IPS DF 19.7 (cell line): ENCODE measurements at regions not wholly inside any gene's neighbourhood (a gene's known extent, or its start where the extent isn't known, plus 50 kb on each side); places are given as distances from the start of the nearest gene placed in this dataset.
"Not testable (repeated sequence)": the region's sequence is repeated elsewhere in the genome, so short reads cannot be mapped to it uniquely, and the experiment has no call there.

Experiments
- DNase-seq: peaks from one replicate; pipeline ENCODE4 v3.0.0-alpha.2; 2013; ENCODE audit warnings: low read depth, low spot score

DNA sequence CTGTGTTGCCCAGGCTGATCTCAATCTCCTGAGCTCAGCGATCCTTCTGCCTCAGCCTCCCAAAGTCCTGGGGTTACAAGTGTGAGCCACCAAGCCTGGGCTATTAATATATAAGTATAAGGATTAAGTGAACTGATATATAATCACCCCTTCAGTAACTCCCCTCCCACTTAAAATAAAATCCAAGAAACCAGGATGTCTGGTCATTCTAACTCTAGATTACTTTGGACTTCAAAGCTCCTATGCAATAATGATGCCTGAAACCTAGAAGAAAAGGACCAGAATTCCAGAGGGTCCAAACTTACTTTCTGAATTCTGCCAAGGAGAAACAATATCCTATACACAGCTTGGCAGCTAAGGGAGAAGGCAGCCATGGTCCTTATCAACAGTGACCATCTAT lies 206.8 kb upstream of the ZNF217 start:
- no peak for DNase-seq

- DNase-seq, result no peak
Observed at GRCh38 chr20:53797085-53797484, 203.4 kb upstream of the ZNF217 start.

DNA sequence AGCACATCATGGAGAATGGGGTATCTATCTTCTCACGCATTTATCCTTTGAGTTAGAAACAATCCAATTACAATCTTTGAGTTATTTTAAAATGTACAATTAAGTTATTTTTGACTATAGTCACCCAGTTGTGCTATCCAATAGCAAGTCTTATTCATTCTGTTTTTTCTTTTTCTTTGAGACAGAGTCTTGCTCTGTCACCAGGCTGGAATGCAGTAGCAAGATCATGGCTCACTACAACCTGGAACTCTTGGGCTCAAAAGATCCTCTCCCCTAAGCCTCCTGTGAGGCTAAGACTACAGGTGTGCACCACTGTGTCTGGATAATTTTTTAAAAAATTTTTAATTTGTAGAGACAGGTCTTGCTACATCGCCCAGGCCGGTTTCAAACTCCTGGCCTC lies 201.5 kb upstream of the ZNF217 start:
- no peak for DNase-seq

DNA sequence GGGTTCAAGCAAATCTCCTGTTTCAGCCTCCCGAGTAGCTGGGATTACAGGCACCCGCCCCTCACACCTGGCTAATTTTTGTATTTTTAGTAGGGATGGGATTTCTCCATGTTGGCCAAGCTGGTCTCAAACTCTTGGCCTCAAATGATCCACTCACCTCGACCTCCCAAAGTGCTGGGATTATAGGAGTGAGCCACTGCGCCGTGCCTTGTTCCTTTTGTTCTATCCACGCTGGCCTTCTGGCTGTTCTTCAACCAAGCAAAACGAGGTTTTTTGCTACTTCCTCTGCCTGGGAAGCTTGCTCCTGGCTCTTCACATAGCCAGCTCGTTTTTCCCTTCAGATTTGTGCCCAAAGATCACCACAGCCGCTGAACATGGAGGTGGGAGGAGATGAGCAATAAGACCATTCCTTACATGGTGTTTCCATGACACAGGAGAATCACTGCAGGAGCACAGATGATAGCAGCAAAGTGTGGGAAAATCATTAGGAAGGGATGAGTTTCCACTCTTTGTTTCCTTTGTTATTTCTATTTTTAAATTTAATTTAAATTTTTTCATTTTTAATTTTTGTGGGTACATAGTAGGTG lies 201.0 kb upstream of the ZNF217 start:
- DNase-seq, result no peak

- DNase-seq, result no peak
Observed at GRCh38 chr20:53793783-53794383, 200.2 kb upstream of the ZNF217 start.

DNA sequence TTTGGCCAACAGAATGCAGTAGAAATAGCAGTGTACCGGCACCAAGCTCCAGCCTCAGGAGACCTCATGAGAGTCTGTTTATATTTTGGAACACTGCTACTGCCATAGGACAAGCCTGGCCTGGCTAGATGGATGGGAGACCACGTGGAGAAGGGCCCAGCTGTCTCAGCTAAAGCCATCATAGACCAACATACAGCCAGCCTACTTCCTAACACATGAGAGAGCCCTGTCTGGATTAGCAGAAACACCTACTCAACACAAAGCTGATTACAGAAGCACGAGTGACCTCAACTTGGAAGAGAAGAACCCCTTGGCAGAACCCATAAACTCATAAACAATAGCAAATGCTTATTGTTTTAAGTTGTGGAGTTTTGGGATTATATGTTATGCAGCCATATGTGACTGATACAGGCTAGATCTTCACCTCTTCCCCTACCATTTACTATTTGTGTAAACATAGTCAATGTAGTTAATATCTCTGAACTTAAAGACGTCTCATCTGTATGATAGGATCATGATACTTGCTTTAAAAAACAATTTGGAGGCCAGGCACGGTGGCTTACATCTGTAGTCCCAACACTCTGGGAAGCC lies 199.4 kb upstream of the ZNF217 start:
- DNase-seq, result no peak

GRCh38 chr20:53789989-53790675 lies 196.5 kb upstream of the ZNF217 start:
- no peak for DNase-seq

- no peak for DNase-seq
Observed at GRCh38 chr20:53788253-53789022, 194.8 kb upstream of the ZNF217 start.

- DNase-seq, result not testable (repeated sequence)
Observed at GRCh38 chr20:53787491-53787931, 193.9 kb upstream of the ZNF217 start.

DNA sequence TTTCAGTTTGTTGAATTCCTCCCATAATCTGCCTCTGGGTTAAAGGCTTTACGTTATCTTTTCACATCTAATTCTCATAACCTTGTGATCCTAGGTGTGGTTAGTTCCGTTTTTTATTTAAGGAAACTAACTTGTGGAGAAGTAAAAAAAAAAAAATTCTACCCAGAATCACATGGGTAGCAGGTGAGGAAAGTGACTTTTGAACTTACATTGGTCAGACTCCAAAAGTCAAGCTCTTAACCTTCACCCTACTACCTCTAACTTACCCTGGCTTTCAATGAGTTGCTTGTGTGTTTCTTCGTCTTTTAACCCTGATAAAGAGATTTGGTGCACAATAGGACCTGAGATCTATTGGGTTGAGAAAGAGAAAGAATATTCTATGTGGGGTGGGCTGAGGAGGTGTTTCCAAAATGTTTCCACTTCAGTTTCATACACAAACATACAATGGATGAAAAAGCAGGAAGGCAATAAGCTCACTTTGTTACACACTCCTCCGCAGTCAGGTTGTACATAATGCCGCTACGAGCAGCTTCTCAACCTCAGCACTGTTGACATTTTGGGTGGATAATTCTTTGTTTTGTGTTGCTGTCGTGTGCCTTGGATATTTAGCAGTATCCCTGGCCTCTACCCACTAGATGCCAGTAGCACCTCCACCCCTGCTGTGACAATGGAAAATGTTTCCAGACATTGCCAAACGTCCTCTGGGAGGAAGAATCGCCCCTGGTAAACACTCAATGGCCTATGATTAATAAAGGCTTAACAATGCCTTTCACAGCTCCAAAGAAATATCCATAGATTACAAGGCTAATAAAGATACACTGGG lies 193.0 kb upstream of the ZNF217 start:
- DNase-seq, result no peak

DNA sequence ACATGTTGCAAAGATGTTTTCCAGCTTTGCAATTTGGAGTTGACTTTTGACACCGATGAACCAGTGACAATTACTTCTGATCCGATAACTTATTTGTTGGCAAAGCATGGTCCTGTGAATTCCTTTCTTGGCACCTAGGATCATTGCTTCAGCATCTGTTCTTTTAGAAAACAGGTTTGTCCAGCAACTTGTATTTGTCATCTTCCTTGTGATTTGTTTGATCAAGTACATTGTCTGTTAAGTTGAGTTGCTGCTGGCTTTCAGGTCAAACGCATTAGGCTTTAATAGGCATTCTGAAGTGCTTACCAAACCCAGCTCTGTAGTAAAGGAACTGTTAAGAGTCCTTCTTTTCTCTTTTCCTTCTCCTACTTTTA lies 192.4 kb upstream of the ZNF217 start:
- no peak for DNase-seq

DNA sequence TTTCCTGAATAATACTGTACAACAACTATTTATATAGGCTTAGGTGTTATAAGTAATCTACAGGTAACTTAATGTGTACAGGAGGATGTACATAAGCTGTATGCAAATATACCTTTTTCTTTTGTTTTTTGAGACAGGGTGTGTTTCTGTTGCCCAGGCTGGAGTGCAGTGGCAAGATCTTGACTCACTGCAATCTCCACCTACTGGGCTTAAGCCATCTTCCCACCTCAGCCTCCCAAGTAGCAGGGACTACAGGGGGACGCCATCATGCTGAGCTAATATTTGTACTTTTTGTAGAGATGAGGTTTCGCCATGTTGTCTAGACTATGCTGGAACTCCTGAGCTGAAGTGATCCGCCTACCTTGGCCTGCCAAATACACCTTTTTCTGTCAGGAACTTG lies 191.7 kb upstream of the ZNF217 start:
- no peak for DNase-seq

DNA sequence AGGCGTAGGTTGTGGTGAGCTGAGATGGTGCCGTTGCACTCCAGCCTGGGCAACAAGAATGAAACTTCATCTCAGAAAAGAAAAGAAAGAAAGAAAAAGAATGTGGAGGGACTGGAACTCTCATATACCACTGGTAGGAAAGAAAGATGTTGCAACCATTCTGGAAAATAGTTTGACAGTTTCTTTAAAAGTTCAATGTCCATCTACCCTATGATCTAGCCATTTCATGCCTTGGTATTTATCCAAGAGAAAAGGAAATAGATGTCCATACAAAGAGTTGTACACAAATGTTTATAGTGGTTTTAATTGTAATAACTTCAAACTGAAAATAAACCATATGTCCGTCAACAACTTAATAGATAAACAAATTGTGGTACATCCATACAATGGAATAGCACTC lies 190.1 kb upstream of the ZNF217 start:
- no peak for DNase-seq

- no peak for DNase-seq
Observed at GRCh38 chr20:53782612-53783246, 189.1 kb upstream of the ZNF217 start.

GRCh38 chr20:53779822-53780221 lies 186.2 kb upstream of the ZNF217 start:
- no peak for DNase-seq

- no peak for DNase-seq
Observed at GRCh38 chr20:53778736-53779135, 185.1 kb upstream of the ZNF217 start.

DNA sequence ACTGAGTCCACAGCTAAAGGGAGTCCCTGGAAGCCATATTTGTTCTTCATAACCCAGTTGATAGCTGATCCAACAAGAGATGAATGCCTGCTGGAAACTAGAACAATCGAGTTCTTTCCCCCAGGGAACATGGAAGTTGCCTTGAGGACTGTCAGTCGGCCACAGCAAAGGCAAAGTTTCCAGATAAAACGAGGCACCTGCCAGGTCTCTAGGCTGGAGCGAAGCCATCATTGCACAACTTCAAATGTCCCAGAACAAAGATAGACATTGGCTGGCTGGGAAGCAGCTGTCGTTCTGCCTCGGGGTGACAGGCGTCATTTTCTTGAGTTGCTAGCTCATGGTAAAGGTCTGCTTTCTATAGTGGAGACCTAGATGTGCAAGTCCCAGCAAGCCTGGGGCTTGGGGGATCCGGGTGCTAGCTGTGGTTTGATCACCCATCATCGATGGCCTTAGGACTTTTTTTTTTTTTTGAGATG lies 184.4 kb upstream of the ZNF217 start:
- DNase-seq, result no peak

DNA sequence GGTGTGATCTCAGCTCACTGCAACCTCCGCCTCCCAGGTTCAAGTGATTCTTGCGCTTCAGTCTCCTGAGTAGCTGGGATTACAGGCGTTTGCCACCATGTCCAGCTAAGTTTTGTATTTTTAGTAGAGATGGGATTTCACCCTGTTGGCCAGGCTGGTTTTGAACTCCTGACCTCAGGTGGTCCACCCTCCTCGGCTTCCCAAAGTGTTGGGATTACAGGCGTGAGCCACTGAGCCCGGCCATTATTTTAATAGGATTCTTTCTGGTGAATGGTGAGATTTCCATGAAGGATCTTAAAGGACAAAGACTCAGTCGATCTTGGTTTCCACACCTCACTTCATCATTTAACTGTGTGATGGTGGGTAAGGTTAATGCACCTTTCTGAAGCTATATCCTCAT lies 183.8 kb upstream of the ZNF217 start:
- not testable (repeated sequence) for DNase-seq

GRCh38 chr20:53776858-53777257 lies 183.2 kb upstream of the ZNF217 start:
- DNase-seq, result no peak

- DNase-seq, result no peak
Observed at GRCh38 chr20:53774461-53775203, 181.0 kb upstream of the ZNF217 start.
